HG02623 (cell line): ENCODE measurements at regions not wholly inside any gene's neighbourhood (a gene's known extent, or its start where the extent isn't known, plus 50 kb on each side); places are given as distances from the start of the nearest gene placed in this dataset.
"Not testable (repeated sequence)": the region's sequence is repeated elsewhere in the genome, so short reads cannot be mapped to it uniquely, and the experiment has no call there.

Experiments used
- ATAC-seq: cut with Tn5 transposase; IDR thresholded peaks from one replicate; pipeline ENCODE4 v1.9.1; 2021; ENCODE audit warnings: moderate library complexity; ENCODE audit not compliant: unreplicated experiment

GRCh38 chr5:56733580-56733979 is 81.8 kb upstream of the MAP3K1 start:
- no peak for ATAC-seq

GRCh38 chr5:56732121-56732520 is 83.2 kb upstream of the MAP3K1 start:
- ATAC-seq = no peak

GRCh38 chr5:56731473-56731872 is 83.9 kb upstream of the MAP3K1 start:
- not testable (repeated sequence) for ATAC-seq

- ATAC-seq = no peak
Measured at GRCh38 chr5:56729488-56729887, 85.9 kb upstream of the MAP3K1 start.

GRCh38 chr5:56725711-56726411 is 89.5 kb upstream of the MAP3K1 start:
- ATAC-seq = no peak

GRCh38 chr5:56724857-56725256 is 90.5 kb upstream of the MAP3K1 start:
- not testable (repeated sequence) for ATAC-seq

GRCh38 chr5:56722317-56722716 is 93.0 kb upstream of the MAP3K1 start:
- no peak for ATAC-seq

- no peak for ATAC-seq
Measured at GRCh38 chr5:56717253-56717987, 97.9 kb upstream of the MAP3K1 start.

GRCh38 chr5:56715986-56716385 is 99.4 kb upstream of the MAP3K1 start:
- no peak for ATAC-seq

GRCh38 chr5:56712895-56713591 is 102.3 kb upstream of the MAP3K1 start:
- ATAC-seq = no peak

- ATAC-seq = no peak
Measured at GRCh38 chr5:56710826-56711590, 104.3 kb upstream of the MAP3K1 start.

- ATAC-seq = no peak
Measured at GRCh38 chr5:56706504-56706903, 108.8 kb upstream of the MAP3K1 start.

GRCh38 chr5:56705217-56705616 is 110.1 kb upstream of the MAP3K1 start:
- no peak for ATAC-seq

- no peak for ATAC-seq
Measured at GRCh38 chr5:56703952-56704351, 111.4 kb upstream of the MAP3K1 start.

- no peak for ATAC-seq
Measured at GRCh38 chr5:56700711-56701110, 114.6 kb upstream of the MAP3K1 start.

- ATAC-seq = no peak
Measured at GRCh38 chr5:56699538-56699937, 115.8 kb upstream of the MAP3K1 start.

- ATAC-seq = no peak
Measured at GRCh38 chr5:56698463-56699381, 116.6 kb upstream of the MAP3K1 start.

- ATAC-seq = no peak
Measured at GRCh38 chr5:56696900-56697299, 118.4 kb upstream of the MAP3K1 start.

- no peak for ATAC-seq
Measured at GRCh38 chr5:56693220-56693579, 122.1 kb upstream of the MAP3K1 start.
